Endothelial cell of umbilical vein (primary cell): ENCODE measurements at regions not wholly inside any gene's neighbourhood (a gene's known extent, or its start where the extent isn't known, plus 50 kb on each side); places are given as distances from the start of the nearest gene placed in this dataset.

Experiments
- EZH2 ChIP-seq: IDR thresholded peaks from 2 replicates; pipeline ENCODE4 v1.6.1; 2012; ENCODE audit warnings: borderline replicate concordance, low read depth, mild to moderate bottlenecking, moderate library complexity, low read length, inconsistent platforms; ENCODE audit not compliant: severe bottlenecking
- GATA2 ChIP-seq: IDR thresholded peaks from 2 replicates; pipeline ENCODE4 v1.7.0; 2011; ENCODE audit warnings: low read depth, mild to moderate bottlenecking, moderate library complexity, mixed read lengths, low read length; ENCODE audit not compliant: insufficient read length, insufficient read depth
- POLR2A ChIP-seq: IDR thresholded peaks from 2 replicates; pipeline ENCODE4 v1.6.1; 2012; ENCODE audit warnings: low read depth, mild to moderate bottlenecking, control low read depth, low read length
- POLR2AphosphoS5 ChIP-seq: IDR thresholded peaks from 2 replicates; pipeline ENCODE4 v1.6.1; 2012; ENCODE audit warnings: low read depth, mild to moderate bottlenecking, control low read depth, low read length, moderate library complexity; ENCODE audit not compliant: insufficient read depth
- TF ChIP-seq, protein P1 (sequence below), 2 donors: IDR thresholded peaks; 1 replicate in 1 of 2; 2 replicates in 1 of 2; pipeline ENCODE4 v1.5.1; 2011; ENCODE audit warnings: low read length in 2 of 2, mild to moderate bottlenecking in 2 of 2, moderate library complexity in 2 of 2, control low read depth in 1 of 2, inconsistent platforms in 1 of 2, low read depth in 1 of 2; ENCODE audit not compliant: insufficient read depth in 1 of 2; ENCODE audit errors: extremely low read depth in 1 of 2
- TF ChIP-seq, protein P2 (sequence below): IDR thresholded peaks from 2 replicates; pipeline ENCODE4 v1.6.1; 2011; ENCODE audit not compliant: insufficient read depth, insufficient read length

DNA sequence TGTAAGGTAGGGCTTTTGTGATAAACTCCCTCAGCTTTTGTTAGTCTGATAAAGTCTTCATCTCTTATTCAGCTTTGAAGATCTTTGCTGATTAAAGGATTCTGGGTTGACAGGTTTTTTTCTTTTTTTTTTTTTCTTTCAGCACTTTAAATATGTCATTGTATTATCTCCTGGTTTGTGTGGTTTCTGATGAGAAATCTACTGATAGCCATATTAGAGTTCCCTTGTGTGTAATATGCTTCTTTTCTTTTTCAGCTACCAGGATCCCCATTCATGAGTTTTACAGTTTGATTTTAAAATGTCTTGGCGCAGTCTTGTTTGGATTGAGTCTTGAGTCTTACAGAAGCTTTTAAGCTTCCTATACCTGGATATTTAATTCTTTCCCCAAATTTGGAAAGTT is 504.5 kb downstream of the TLL1 start:
- TF ChIP-seq, protein P1, sequence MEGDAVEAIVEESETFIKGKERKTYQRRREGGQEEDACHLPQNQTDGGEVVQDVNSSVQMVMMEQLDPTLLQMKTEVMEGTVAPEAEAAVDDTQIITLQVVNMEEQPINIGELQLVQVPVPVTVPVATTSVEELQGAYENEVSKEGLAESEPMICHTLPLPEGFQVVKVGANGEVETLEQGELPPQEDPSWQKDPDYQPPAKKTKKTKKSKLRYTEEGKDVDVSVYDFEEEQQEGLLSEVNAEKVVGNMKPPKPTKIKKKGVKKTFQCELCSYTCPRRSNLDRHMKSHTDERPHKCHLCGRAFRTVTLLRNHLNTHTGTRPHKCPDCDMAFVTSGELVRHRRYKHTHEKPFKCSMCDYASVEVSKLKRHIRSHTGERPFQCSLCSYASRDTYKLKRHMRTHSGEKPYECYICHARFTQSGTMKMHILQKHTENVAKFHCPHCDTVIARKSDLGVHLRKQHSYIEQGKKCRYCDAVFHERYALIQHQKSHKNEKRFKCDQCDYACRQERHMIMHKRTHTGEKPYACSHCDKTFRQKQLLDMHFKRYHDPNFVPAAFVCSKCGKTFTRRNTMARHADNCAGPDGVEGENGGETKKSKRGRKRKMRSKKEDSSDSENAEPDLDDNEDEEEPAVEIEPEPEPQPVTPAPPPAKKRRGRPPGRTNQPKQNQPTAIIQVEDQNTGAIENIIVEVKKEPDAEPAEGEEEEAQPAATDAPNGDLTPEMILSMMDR (IDR thresholded peaks at IDR 0.05; ENCODE audit: extremely low read depth in 1 of 2, insufficient read depth in 1 of 2, low read depth in 1 of 2, low read length in 2 of 2) = no peak
- no peak for TF ChIP-seq EZH2
- no peak for TF ChIP-seq POLR2A
- no peak for TF ChIP-seq GATA2
- TF ChIP-seq, protein P2, sequence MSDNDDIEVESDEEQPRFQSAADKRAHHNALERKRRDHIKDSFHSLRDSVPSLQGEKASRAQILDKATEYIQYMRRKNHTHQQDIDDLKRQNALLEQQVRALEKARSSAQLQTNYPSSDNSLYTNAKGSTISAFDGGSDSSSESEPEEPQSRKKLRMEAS = no peak
- TF ChIP-seq POLR2AphosphoS5 = no peak
